GM18511 (cell line): ENCODE measurements at regions not wholly inside any gene's neighbourhood (a gene's known extent, or its start where the extent isn't known, plus 50 kb on each side); places are given as distances from the start of the nearest gene placed in this dataset.
"Not testable (repeated sequence)": the region's sequence is repeated elsewhere in the genome, so short reads cannot be mapped to it uniquely, and the experiment has no call there.

Source experiments
- ATAC-seq: cut with Tn5 transposase; IDR thresholded peaks from one replicate; pipeline ENCODE4 v1.9.1; 2021; ENCODE audit warnings: mild to moderate bottlenecking, moderate library complexity; ENCODE audit not compliant: unreplicated experiment

DNA sequence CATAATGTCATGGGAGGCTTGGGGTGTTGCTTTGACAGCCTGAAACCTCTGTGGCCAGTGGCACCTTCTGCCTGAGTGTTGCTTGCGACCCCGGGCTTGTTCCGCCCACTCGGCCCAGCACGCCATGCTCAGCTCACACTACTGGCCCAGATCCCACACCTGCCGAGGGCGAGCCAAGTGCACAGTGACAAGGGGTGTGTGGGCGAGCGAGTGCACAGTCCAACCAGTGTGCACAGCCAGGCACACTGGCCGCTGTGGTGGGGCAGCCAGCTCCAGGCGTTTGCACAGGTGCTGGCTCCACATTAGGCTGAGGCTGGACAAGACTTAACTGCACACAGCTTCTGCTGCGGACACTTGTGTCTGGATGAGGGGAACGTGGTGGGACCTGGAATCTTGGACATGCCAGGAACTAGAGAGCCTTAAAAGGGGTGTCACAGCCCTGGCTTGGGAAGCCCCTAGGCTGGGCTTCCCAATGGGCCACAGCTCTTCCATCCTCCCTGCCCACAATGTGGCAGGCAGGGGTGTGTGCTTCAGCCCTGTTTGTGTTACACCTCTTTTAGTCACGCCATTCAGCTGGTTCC is 609.2 kb upstream of the FOXG1 start:
- ATAC-seq: no peak

DNA sequence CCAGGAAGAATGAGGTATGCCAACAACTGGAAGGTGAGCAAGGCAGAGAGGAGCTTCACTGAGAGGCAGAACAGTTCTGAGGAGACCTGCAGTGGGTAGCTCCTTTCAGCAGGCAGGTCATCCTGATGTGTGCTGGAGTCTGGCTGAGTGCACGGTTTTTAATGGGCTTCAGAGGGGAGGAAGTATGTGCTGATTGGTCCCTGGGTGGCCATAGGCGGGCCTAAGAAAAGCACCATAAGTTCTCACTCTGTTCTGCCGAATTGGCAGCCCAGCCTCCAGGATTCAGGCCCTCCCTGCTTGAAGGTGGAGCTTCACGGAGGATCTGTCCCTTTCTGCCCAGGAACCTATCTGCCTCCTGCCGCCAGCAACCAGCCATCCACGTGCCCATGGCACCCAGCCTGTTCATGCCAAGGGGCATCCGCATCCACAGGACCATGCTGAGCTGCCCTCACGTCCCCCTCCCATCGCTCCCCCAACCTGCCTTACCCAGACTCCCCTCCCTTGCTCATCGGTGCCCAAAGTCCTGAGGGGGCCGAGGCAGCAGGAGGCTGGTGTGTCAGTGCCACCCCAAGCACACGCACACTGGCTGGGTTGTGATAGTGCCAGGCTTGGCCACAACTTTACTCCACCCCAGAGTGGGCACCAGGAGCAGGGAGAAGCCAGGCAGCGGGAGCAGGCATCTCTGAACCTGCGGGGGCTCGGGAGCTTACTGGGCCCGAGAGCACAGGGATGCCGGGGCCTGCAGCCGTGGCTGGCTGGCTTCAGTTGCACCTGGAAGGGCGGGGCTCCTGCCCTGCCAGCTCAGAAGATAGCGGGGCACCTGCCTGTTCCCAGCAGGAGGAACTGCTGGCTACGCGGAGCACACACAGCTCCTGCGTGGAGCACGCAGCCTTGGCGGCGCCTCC is 608.4 kb upstream of the FOXG1 start:
- no peak for ATAC-seq

DNA sequence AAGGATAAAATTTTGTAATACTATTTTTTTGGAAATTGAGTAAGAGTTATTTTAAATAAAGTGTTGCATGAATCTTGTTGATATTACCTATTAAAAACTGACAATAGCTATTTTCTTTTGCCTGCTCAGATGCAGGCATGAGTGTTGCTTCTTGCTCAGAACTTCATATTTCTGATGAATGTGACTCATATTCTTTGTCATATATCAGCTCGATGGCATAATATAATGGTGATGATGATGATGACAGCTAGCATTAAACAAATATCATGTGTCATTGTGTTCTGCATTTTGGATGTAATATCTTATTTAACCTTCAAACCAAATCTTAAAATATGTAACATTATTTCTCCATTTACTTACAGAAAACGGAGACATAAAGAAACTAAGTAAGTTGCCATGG is 605.5 kb upstream of the FOXG1 start:
- ATAC-seq: no peak

DNA sequence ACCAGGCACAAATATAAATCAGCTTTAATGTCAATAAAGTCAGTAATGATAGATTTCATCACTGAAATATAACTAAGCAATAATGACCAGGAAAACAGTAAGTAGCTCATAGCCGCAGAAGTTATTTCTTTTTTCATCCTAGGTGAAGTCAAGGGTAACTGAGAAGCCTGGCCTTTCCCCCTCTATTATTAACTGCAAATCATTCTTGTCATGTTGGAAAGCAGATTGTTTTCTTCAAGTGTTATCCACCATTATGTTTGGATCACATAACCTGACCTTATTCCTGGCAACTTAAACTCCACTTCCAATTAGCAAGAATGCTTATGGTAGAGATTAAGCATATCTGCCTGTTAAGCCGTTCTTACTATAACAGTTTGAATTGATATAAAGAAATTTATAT is 603.4 kb upstream of the FOXG1 start:
- no peak for ATAC-seq

DNA sequence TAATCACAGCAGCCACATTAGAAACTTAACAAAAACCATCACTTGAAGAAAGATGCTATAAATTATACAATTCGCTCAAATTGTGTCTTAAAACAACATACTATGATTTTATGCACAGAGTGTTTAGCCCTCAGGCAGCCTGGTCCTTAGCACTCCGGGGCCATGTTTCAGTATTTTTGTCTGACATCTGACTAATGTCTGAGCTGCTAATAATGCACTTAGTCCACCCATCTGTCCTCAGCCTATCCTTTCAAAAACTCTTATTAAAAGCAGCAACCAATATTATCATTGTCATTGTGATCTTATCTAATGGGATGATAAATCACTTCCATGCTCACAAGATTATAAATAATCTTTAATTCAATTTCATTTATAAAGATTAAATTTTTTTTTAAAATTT is 602.7 kb upstream of the FOXG1 start:
- ATAC-seq: no peak

DNA sequence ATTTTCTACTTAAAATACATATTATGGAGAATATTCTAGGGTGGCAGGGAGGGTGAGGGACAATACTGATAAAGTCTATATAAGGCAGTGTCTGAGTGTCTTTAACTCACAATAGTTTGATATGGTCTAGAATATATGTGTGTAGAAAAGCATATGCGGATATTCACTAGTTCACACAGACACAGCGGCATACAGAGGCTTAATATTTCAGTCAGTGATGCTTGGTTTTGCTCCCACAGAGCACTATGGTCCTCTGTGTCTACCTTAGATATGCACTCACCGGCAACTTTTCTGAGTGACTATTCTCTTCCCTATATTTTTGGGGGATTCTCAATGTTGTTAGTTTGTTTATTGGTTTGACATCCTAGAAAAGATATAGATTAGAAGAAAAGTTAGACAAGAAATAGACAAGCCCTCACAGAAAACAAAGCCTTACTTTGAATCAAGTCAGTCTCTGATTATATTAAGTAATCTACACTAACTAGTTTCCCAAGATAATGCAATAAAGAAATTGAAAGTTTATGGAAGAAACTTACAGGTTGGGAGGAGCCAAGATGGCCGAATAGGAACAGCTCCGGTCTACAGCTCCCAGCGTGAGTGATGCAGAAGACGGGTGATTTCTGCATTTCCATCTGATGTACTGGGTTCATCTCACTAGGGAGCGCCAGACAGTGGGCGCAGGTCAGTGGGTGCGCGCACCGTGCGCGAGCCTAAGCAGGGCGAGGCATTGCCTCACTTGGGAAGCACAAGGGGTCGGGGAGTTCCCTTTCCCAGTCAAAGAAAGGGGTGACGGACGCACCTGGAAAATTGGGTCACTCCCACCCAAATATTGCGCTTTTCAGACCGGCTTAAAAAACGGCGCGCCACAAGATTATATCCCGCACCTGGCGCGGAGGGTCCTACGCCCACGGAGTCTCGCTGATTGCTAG is 578.4 kb upstream of the FOXG1 start:
- not testable (repeated sequence) for ATAC-seq

DNA sequence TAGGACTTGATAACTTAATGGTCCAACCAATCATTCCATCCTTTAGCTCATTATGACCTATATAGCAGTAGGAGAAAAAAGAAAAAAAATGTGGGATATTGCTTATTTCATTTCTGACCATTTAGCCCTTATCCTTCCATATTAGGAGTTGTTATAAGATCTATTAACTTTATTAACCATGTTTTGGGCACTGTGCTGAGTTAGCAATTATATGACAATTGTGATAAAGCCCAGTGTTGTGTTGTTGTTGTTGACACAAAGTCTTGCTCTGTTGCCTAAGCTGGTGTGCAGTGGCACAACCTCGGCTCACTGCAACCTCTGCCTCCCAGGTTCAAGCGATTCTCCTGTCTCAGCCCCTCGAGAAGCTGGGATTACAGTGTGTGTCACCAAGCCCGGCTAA is 569.7 kb upstream of the FOXG1 start:
- no peak for ATAC-seq

DNA sequence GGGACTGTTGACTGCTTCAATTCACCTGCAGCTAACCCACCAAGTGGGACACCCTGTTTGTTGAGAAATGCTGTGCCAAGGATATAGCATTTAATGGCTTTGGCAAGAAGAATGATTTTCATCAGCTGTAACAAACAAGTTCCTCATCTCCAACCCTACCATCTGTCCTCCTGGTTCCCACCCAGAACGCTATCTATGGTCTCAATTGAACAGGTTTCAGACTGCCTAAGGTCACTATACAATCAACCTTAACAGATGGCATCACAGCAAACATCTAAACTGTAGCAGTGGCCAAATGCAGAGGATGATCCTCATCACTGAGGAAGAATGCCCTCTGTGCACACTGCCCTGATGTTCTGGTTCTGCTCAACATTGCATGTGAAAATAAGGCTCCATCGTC is 546.2 kb upstream of the FOXG1 start:
- ATAC-seq: no peak

DNA sequence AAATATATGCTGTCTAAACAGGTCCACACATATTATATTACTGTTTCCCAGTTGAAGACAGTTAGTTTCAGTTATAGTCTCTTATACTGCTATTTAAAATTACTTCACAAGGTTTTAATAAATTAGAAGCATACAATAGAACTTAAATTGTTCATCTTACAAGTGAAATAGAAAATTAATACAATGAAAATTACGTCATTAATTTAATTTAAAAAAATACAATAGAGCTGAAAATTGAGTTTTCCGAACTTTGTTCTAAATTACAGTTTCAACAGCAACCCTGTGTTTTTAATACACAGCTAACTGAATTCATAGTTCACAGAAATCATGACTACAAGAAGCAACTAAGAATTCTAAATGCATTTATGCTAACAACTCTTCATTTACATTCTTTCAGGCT is 525.7 kb upstream of the FOXG1 start:
- ATAC-seq: no peak

DNA sequence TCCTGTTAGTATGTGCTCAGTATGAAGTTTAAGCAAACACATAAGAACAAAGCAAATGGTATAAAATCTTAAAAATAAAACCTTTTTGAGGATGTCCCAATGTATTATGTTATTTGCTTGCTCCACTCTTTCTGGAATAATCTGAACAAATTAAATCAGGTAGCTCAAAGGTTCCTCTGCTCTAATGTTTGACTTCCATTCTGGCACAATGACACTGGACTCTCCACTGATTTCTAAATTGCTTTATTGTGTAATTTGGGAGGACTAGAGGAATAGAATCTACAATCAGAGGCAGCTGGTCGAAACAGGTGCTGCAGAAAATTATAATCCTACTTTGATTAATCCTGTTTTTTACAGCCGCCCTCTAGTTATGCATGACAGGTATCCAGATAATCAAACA is 523.7 kb upstream of the FOXG1 start:
- no peak for ATAC-seq

DNA sequence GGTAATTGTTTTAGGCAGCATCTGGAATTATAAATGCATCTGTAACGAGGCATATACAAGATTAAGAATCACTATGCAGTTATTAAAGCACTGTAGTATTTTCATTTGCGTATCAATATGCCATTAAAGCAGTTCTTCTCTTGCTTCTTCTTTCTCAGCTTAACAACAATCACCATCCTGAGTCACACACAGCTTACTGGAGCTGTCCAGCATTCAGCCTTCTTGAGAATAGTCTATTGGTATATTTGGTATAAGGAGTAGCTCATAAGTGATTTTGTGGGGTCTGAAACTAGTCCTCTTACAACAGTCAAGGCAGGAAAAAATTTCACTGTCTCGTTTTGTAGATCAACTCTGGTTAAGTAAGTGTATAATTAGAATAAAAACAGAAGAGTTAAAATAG is 523.0 kb upstream of the FOXG1 start:
- no peak for ATAC-seq

DNA sequence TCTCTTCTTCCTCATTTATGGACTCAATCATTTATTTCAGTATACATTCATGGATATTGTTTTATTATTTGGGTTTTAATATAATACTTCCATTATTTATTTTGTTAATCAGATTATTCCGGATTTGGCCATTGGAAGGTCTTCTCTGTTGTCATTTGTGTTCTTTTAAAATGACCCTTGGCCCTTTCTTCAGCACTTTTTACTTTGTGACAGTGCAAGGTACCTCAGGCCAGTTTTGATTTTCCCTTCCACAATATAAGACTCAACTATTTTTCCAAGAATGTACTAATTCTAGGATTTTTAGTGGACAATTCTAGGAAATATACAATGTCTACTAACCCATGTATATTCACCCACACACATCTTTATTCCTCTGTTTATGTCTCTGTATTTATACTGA is 521.4 kb upstream of the FOXG1 start:
- no peak for ATAC-seq

DNA sequence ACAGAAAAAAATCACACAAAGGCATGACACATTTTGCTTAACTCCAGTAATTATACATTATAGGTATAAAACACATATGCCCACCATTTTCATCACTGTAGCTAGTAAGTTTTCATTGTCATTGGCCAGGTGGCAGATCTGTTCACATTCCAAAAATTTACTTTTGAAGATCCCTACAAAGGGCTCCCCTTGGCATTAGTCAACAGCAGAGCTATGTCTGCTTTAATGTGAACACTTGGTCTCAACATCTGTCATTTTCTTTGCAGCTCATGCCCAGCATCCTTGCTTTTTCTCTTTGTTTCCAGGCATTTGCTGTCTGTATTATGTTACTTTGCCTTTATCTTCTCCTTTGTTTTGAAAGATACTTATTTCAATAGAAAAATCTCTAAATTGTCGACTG is 519.1 kb upstream of the FOXG1 start:
- no peak for ATAC-seq

DNA sequence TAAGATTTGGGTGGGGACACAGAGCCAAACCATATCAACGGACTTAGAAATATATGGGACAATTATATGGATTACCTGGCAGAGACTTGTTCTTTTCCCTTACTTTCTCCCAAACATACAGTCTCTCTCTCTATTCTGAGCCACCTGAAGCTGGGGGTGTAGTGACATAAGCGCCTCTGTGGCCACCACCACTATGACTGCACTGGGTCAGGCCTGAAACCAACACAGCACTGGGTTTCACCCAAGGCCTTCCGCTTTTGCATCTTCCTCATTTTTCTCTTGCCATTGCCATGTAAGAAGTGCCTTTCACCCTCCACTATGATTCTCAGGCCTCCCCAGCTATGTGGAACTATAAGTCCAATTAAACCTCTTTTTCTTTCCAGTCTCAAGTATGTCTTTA is 514.5 kb upstream of the FOXG1 start:
- not testable (repeated sequence) for ATAC-seq

DNA sequence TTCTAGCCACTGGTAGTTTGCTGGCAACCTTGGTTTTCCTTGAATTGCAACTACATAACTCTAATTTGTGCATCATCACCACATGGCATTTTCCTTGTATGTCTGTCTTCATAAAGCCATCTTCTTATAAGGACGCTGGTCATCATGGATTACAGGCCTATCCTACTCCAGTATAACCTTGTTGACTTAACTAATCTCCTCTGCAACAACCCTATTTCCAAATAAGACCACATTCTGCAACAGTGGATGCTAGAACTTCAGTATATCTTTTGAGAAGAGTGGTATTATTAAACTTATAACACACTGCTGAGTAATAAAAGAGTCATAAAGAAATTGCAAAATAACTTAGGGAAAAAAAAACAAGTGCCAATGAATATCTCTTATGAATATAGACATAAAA is 511.8 kb upstream of the FOXG1 start:
- no peak for ATAC-seq

DNA sequence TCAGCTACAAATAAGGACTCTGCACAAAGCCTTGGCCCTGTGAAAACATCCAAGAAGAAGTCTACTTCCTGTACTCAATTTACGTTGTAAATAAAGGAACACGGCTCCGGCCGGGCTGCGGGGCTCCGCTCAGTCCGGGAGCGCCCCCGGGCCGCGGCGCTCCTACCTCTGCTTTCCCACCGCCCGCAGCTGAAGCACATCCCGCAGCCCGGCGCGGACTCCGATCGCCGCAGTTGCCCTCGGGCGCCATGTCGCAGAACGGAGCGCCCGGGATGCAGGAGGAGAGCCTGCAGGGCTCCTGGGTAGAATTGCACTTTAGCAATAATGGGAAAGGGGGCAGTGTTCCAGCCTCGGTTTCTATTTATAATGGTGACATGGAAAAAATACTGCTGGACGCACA is 502.3 kb upstream of the FOXG1 start:
- ATAC-seq: no peak

DNA sequence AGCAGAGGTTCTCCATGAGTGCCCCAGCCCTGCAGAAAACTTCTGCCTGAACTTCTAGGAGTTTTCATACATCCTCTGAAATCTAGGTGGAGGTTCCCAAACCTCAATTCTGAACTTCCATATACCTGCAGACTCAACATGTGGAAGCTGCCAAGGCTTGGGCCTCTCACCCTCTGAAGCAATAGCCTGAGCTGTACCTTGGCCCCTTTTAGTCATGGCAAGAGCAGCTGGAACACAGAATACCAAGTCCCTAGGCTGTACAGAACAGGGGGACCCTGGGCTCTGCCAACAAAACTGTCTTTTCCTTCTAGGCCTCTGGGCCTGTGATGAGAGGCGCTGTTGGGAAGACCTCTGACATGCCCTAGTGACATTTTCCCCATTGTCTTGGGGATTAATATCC is 494.3 kb upstream of the FOXG1 start:
- ATAC-seq: no peak

DNA sequence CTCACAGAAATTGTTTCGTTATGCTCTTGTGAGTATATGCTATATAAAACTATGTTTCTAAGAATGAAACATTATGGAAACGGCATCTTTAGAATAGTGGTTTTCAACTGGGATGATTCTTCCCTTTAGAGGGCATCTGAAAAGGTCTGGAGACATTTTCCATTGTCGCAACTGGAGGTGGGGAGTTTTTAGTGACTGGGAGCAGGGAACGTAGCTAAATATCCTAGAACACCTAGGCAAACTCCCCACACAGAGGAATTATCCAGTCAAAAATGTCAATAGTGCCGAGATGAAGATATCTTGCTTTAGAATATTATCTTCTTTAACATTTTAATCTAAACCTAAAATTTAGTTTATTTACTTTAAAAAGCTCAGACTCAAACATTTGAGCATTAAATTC is 486.1 kb upstream of the FOXG1 start:
- no peak for ATAC-seq

DNA sequence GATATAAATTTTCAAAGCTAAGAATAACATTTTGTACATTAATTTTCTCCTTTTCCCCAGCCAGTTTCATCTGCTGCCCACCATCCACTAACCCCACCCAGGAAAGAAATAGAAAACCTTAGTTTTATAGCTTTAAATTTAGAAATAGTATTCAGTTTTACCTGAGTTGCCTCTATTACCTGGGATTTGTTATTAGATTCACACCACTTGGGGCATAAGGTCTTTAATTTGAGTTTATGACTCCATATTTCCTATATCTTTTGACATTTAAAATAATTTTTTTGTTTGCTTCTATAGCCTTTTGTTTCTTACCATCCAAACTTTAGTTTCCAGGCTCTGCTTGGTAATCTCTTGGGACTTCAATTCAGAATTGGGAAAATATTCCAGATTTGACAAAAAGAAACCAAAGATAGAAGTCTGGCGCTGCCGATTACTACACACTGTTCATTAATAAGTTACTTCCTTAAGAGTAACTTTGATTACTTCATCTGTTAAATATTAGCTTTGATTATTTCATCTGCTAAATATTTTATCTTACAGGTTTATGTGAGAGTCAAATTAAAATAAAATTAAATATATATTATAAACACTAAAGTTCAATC is 485.5 kb upstream of the FOXG1 start:
- no peak for ATAC-seq

DNA sequence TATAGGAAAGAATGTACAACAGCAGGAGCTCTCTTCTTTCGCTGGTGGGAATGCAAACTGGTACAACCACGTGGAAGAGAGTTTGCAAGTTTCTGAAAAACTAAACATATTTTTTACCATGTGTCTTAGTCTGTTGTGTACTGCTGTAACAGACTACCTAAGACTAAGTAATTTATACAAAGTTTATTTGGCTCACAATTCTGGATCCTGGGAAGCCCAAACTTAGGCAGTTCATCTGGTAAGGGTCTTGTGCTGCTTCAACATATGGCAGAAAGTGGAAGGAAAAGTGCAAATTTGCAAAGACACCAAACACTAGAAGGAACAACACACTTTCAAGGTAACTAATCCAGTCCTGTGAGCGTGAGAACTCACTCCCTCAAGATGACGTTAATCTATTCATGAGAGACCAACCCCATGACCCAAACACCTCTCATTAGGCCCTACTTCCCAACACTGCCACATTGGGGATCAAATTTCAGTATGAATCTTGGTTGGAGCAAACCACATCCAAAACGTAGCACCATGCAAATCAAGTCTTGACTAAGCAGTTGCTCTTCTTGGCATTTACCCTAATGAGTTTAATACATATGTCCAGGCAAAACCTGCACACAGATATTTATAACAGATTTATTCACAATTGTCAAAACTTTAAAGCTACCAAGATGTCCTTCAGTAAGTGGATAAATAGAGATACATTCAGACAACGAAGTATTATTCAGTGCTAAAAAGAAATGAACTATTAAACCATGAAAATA is 481.9 kb upstream of the FOXG1 start:
- no peak for ATAC-seq
